Thyroid gland (tissue), 4 donors: ENCODE measurements at regions not wholly inside any gene's neighbourhood (a gene's known extent, or its start where the extent isn't known, plus 50 kb on each side); places are given as distances from the start of the nearest gene placed in this dataset.

ENCODE experiments used
- CTCF ChIP-seq, 6 experiments: fragments of 200-600 bp in 3 of 6; fragments of 450-650 bp in 3 of 6; sonication (generic) in 3 of 6; IDR thresholded peaks; one replicate each; pipeline ENCODE4 v1.5.1; 2016 to 2019; ENCODE audit warnings: antibody characterized with exemption in 6 of 6, mild to moderate bottlenecking in 2 of 6, inconsistent platforms in 1 of 6, moderate library complexity in 1 of 6
- POLR2A ChIP-seq, 2 donors: fragments of 450-650 bp; IDR thresholded peaks; one replicate each; pipeline ENCODE4 v1.6.1; 2017; ENCODE audit warnings: antibody characterized with exemption in 2 of 2, mild to moderate bottlenecking in 2 of 2, moderate library complexity in 1 of 2

- TF ChIP-seq CTCF (IDR thresholded peaks at IDR 0.05) (no peak), POLR2A (IDR thresholded peaks at IDR 0.05) (no peak)
These were observed 243.8 kb downstream of the MTERF1 start for GRCh38 chr7:91636728-91637127.
